HepG2 (cell line): ENCODE measurements at regions not wholly inside any gene's neighbourhood (a gene's known extent, or its start where the extent isn't known, plus 50 kb on each side); places are given as distances from the start of the nearest gene placed in this dataset.

Source experiments
- ATAC-seq: fragments of 200-7000 bp; cut with Tn5 transposase; 3 replicates; pipeline ENCODE4 v1.9.1; 2020; ENCODE audit warnings: mild to moderate bottlenecking, moderate library complexity
- BruUV-seq: library from RNA; stranded (reverse); fragments of 400-500 nt; replicated peaks from 2 replicates; lab custom pipeline; 2021; lab: Mats Ljungman, UMichigan
- CTCF ChIA-PET: fragments of 300-600 bp; formaldehyde crosslinking; extraction: SDS; loops from one replicate; lab custom pipeline; 2021; ENCODE audit warnings: low total read pairs, inconsistent platforms, low intra/inter-chr PET ratio; lab: Yijun Ruan, JAX
- POLR2A ChIA-PET: fragments of 350-600 bp; sonication (Branson Sonifier 250); formaldehyde crosslinking; loops from one replicate; lab custom pipeline; 2020; ENCODE audit warnings: antibody characterized with exemption, inconsistent platforms; lab: Yijun Ruan, JAX
- DNase-seq: peaks from one replicate; pipeline ENCODE4 v3.0.0-alpha.2; 2015; ENCODE audit warnings: low spot score
- FAIRE-seq: peaks from 3 replicates; lab custom pipeline; 2011; peaks lifted over from hg19 to GRCh38; lab: Jason Lieb, UNC
- H2AFZ ChIP-seq: one replicate; pipeline ENCODE4 v1.6.1; 2011; ENCODE audit warnings: low read length, inconsistent platforms
- H3K27ac ChIP-seq: fragments of 300-600 bp; 3 replicates; pipeline ENCODE4 v1.8.0; 2011; ENCODE audit warnings: mixed run types, mild to moderate bottlenecking, mixed read lengths, low read length, inconsistent platforms; ENCODE audit not compliant: insufficient read depth; ENCODE audit errors: extremely low read length
- H3K27me3 ChIP-seq, 2 experiments: fragments of 200-600 bp in 1 of 2; 2 replicates in 1 of 2; 3 replicates in 1 of 2; pipeline versions ENCODE4 v1.6.0 to v1.8.0; 2011; ENCODE audit warnings: low read length in 2 of 2, mild to moderate bottlenecking in 2 of 2, moderate library complexity in 2 of 2, inconsistent platforms in 1 of 2; ENCODE audit not compliant: insufficient read depth in 2 of 2, control insufficient read depth in 1 of 2
- H3K36me3 ChIP-seq, 2 experiments: fragments of 200-600 bp in 1 of 2; replicated peaks in 1 of 2; 2 replicates in 1 of 2; 3 replicates in 1 of 2; pipeline versions ENCODE4 v1.5.1 to v1.8.0; 2011; ENCODE audit warnings: low read length in 2 of 2, inconsistent platforms in 1 of 2; ENCODE audit not compliant: insufficient read depth in 2 of 2, control insufficient read depth in 1 of 2
- H3K4me1 ChIP-seq: 2 replicates; pipeline ENCODE4 v1.5.1; 2012; ENCODE audit warnings: low read length, inconsistent platforms; ENCODE audit not compliant: insufficient read depth
- H3K4me2 ChIP-seq: 2 replicates; pipeline ENCODE4 v1.6.0; 2011; ENCODE audit warnings: low read depth, low read length, inconsistent platforms
- H3K4me3 ChIP-seq, 3 experiments: fragments of 200-600 bp in 1 of 3; sonication (generic), shearing (Covaris generic) in 1 of 3; replicated peaks in 1 of 3; 2 replicates each; pipeline ENCODE4 v1.5.1; 2011 to 2016; ENCODE audit warnings: low read length in 3 of 3, inconsistent platforms in 2 of 3, low read depth in 2 of 3, mild to moderate bottlenecking in 2 of 3, control low read depth in 1 of 3, mixed read lengths in 1 of 3; ENCODE audit not compliant: insufficient read depth in 1 of 3
- H3K79me2 ChIP-seq: one replicate; pipeline ENCODE4 v1.6.1; 2011; ENCODE audit warnings: low read length, inconsistent platforms; ENCODE audit not compliant: insufficient read depth
- H3K9ac ChIP-seq: 2 replicates; pipeline ENCODE4 v1.6.0; 2011; ENCODE audit warnings: mild to moderate bottlenecking, low read depth, low read length, inconsistent platforms; ENCODE audit not compliant: insufficient read depth
- H3K9me3 ChIP-seq: 2 replicates; pipeline ENCODE4 v1.5.1; 2012; ENCODE audit warnings: mild to moderate bottlenecking, low read length
- H4K20me1 ChIP-seq: 2 replicates; pipeline ENCODE4 v1.6.0; 2011; ENCODE audit warnings: inconsistent platforms, mild to moderate bottlenecking, low read length, moderate library complexity; ENCODE audit not compliant: insufficient read depth
- AFF4 ChIP-seq: sonication (generic); formaldehyde crosslinking; IDR thresholded peaks from 2 replicates; pipeline ENCODE4 v1.4.0; 2020; ENCODE audit warnings: missing genetic modification reagents
- ARID5B ChIP-seq: IDR thresholded peaks from 2 replicates; pipeline ENCODE4 v1.4.0; 2020; ENCODE audit warnings: mild to moderate bottlenecking, missing genetic modification reagents
- CEBPG ChIP-seq: IDR thresholded peaks from 2 replicates; pipeline ENCODE4 v1.6.1; 2016
- ELF3 ChIP-seq: IDR thresholded peaks from 2 replicates; pipeline ENCODE4 v1.6.1; 2016; ENCODE audit warnings: missing genetic modification reagents, missing compliant biosample characterization
- FLYWCH1 ChIP-seq: sonication (generic); formaldehyde crosslinking; IDR thresholded peaks from 2 replicates; pipeline ENCODE4 v1.8.1; 2023; ENCODE audit warnings: mild to moderate bottlenecking, missing genetic modification reagents
- KLF13 ChIP-seq: sonication (generic); formaldehyde crosslinking; IDR thresholded peaks from 2 replicates; pipeline ENCODE4 v1.4.0; 2020; ENCODE audit warnings: mild to moderate bottlenecking, missing genetic modification reagents
- MLLT10 ChIP-seq: sonication (generic); formaldehyde crosslinking; IDR thresholded peaks from 2 replicates; pipeline ENCODE4 v1.4.0; 2020; ENCODE audit warnings: missing genetic modification reagents
- RCOR2 ChIP-seq: IDR thresholded peaks from 2 replicates; pipeline ENCODE4 v1.6.1; 2016; ENCODE audit warnings: missing biosample characterization, missing genetic modification reagents
- SPEN ChIP-seq: sonication (generic); formaldehyde crosslinking; IDR thresholded peaks from 2 replicates; pipeline ENCODE4 v1.5.1; 2020; ENCODE audit warnings: low read depth, mild to moderate bottlenecking, missing genetic modification reagents
- SRSF9 ChIP-seq: fragments of 200-400 bp; formaldehyde crosslinking; IDR thresholded peaks from 2 replicates; pipeline ENCODE4 v1.6.1; 2018; ENCODE audit warnings: borderline replicate concordance, mild to moderate bottlenecking, low read depth, low read length; ENCODE audit not compliant: insufficient read depth, poor library complexity, severe bottlenecking
- TCF7L2 ChIP-seq: IDR thresholded peaks from 2 replicates; pipeline ENCODE4 v1.6.1; 2011; ENCODE audit warnings: mild to moderate bottlenecking, low read depth, low read length, moderate library complexity
- ZNF567 ChIP-seq: sonication (generic); formaldehyde crosslinking; IDR thresholded peaks from 2 replicates; pipeline ENCODE4 v1.8.1; 2023; ENCODE audit warnings: mild to moderate bottlenecking, missing genetic modification reagents, borderline replicate concordance
- ZNF674 ChIP-seq: sonication (generic); formaldehyde crosslinking; IDR thresholded peaks from 2 replicates; pipeline ENCODE4 v1.5.0; 2020; ENCODE audit warnings: low read depth, mild to moderate bottlenecking, missing genetic modification reagents
- ZNF768 ChIP-seq: sonication (generic); formaldehyde crosslinking; IDR thresholded peaks from 2 replicates; pipeline ENCODE4 v1.4.0; 2020; ENCODE audit warnings: missing genetic modification reagents
- ZNF878 ChIP-seq: sonication (generic); formaldehyde crosslinking; IDR thresholded peaks from 2 replicates; pipeline ENCODE4 v1.8.1; 2023; ENCODE audit warnings: mild to moderate bottlenecking, missing genetic modification reagents, moderate library complexity
- WGBS: methylation state at CpG from one replicate; pipeline ENCODE4 v1.1.6; 2017; ENCODE audit warnings: low lambda C conversion rate; 5-methylcytosine and 5-hydroxymethylcytosine counted together
- in situ Hi-C: cut with HindIII; loops from 2 replicates; pipeline ENCODE4 v1.10.0; 2017; ENCODE audit warnings: low pct_unique_long_range_greater_than_20kb; ENCODE audit not compliant: extremely low pct_ligation_motif_present
- intact Hi-C: fragments of 100-400 bp; cut with micrococcal nuclease; formaldehyde crosslinking; loops from one replicate; pipeline ENCODE4 v1.10.0; 2022; ENCODE audit not compliant: unreplicated experiment
- TF ChIP-seq, protein P1 (sequence below): sonication (generic); formaldehyde crosslinking; IDR thresholded peaks from 2 replicates; pipeline ENCODE4 v1.4.0; 2020; ENCODE audit warnings: missing genetic modification reagents
- TF ChIP-seq, protein P2 (sequence below): sonication (generic); formaldehyde crosslinking; IDR thresholded peaks from 2 replicates; pipeline ENCODE4 v1.4.0; 2020; ENCODE audit warnings: mild to moderate bottlenecking, low read depth, missing genetic modification reagents

DNA sequence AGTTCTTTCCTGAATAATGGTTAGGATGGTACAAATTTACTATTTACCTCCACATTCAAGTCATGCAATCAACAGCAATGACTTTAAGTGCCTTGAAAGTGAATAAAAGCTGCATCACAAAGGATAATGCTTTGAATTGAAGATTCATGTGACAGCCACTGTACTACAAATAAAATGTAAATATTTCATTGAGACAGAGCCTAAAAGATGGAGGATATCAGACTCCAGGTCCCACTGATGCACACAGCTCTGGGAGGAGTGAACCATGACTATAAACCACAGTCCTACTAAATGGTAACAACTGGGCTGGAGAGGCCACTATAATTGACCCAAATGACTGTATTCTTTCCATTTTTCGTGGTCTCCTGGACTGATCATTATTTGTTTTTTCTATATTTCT, 576.9 kb downstream of the ADCYAP1 start:
- ATAC-seq (no peak), FAIRE-seq (no peak), DNase-seq (no peak)
- Histone ChIP-seq H3K9me3 (no peaks in the 10 kb centered on the region), H3K4me2 (no peak overlapping the region), H3K4me1 (no peaks in the 10 kb centered on the region), H2AFZ (no peak overlapping the region), H3K36me3 (no peaks in the 10 kb centered on the region), H4K20me1 (no peaks in the 10 kb centered on the region), H3K79me2 (no peaks in the 10 kb centered on the region), H3K4me3 (no peak overlapping the region), H3K9ac (no peak overlapping the region), H3K27me3 (no peaks in the 10 kb centered on the region), H3K27ac (no peak overlapping the region)
- CTCF ChIA-PET: no interaction called here
- 0% methylated on average over 1 of the region's 1 CpG for WGBS
- intact Hi-C loops: no loop called here
- BruUV-seq: no TSS peak
- POLR2A ChIA-PET: no interaction called here
- no peak for TF ChIP-seq ZNF768 (CRISPR knock-in tag)
- TF ChIP-seq, protein P1, sequence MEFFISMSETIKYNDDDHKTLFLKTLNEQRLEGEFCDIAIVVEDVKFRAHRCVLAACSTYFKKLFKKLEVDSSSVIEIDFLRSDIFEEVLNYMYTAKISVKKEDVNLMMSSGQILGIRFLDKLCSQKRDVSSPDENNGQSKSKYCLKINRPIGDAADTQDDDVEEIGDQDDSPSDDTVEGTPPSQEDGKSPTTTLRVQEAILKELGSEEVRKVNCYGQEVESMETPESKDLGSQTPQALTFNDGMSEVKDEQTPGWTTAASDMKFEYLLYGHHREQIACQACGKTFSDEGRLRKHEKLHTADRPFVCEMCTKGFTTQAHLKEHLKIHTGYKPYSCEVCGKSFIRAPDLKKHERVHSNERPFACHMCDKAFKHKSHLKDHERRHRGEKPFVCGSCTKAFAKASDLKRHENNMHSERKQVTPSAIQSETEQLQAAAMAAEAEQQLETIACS (CRISPR knock-in tag): no peak
- TF ChIP-seq CEBPG: no peak
- TF ChIP-seq SRSF9: no peak
- no peak for TF ChIP-seq ARID5B (CRISPR knock-in tag)
- TF ChIP-seq RCOR2 (CRISPR knock-in tag): no peak
- TF ChIP-seq ZNF878 (CRISPR knock-in tag): no peak
- TF ChIP-seq, protein P2, sequence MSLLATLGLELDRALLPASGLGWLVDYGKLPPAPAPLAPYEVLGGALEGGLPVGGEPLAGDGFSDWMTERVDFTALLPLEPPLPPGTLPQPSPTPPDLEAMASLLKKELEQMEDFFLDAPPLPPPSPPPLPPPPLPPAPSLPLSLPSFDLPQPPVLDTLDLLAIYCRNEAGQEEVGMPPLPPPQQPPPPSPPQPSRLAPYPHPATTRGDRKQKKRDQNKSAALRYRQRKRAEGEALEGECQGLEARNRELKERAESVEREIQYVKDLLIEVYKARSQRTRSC (CRISPR knock-in tag): no peak
- TF ChIP-seq FLYWCH1 (CRISPR knock-in tag): no peak
- TF ChIP-seq SPEN (CRISPR knock-in tag): no peak
- no peak for TF ChIP-seq TCF7L2
- TF ChIP-seq ZNF674 (CRISPR knock-in tag): no peak
- TF ChIP-seq ZNF567: no peak
- TF ChIP-seq MLLT10 (CRISPR knock-in tag): no peak
- no peak for TF ChIP-seq KLF13
- TF ChIP-seq ELF3 (CRISPR knock-in tag): no peak
- TF ChIP-seq AFF4 (CRISPR knock-in tag): no peak
- in situ Hi-C loops: no loop called here
